Stomach (tissue), 4 donors: ENCODE measurements at regions not wholly inside any gene's neighbourhood (a gene's known extent, or its start where the extent isn't known, plus 50 kb on each side); places are given as distances from the start of the nearest gene placed in this dataset.

Experiments
- CTCF ChIP-seq, 7 experiments: fragments of 450-650 bp in 4 of 7; fragments of 200-600 bp in 3 of 7; sonication (generic) in 3 of 7; IDR thresholded peaks; one replicate each; pipeline ENCODE4 v1.5.1; 2016 to 2019; ENCODE audit warnings: antibody characterized with exemption in 7 of 7, control low read depth in 2 of 7, mild to moderate bottlenecking in 1 of 7
- POLR2AphosphoS5 ChIP-seq, 3 donors: sonication (generic); formaldehyde crosslinking; IDR thresholded peaks; one replicate each; pipeline ENCODE4 v1.6.1; 2016; ENCODE audit warnings: antibody characterized with exemption in 3 of 3

GRCh38 chr5:27497491-27497890 lies 459.1 kb upstream of the CDH9 start:
- TF ChIP-seq POLR2AphosphoS5 (IDR thresholded peaks at IDR 0.05): no peak
- no peak for TF ChIP-seq CTCF (IDR thresholded peaks at IDR 0.05)
